Right lobe of liver (tissue), 6 donors: ENCODE measurements at regions not wholly inside any gene's neighbourhood (a gene's known extent, or its start where the extent isn't known, plus 50 kb on each side); places are given as distances from the start of the nearest gene placed in this dataset.

Experiments used
- ATAC-seq, 4 donors: fragments of 200-7000 bp; cut with Tn5 transposase; one replicate each; pipeline ENCODE4 v1.9.1; 2020; ENCODE audit warnings: mild to moderate bottlenecking in 4 of 4, moderate library complexity in 4 of 4
- DNase-seq, 3 donors: peaks; one replicate each; pipeline ENCODE4 v3.0.0-alpha.2; 2020
- H3K27ac ChIP-seq, 3 donors: fragments of 200-600 bp; one replicate each; pipeline ENCODE4 v1.8.0; 2022
- H3K27me3 ChIP-seq, 2 donors: fragments of 200-600 bp; one replicate each; pipeline ENCODE4 v1.8.0; 2022
- H3K36me3 ChIP-seq, 4 donors: fragments of 200-600 bp; sonication (generic) in 1 of 4; one replicate each; pipeline versions ENCODE4 v1.5.1 to v1.8.0; 2017 to 2022; ENCODE audit warnings: control low read depth in 1 of 4
- H3K4me1 ChIP-seq, 4 donors: fragments of 200-600 bp; sonication (generic) in 1 of 4; one replicate each; pipeline versions ENCODE4 v1.5.1 to v1.8.0; 2017 to 2022; ENCODE audit warnings: control low read depth in 1 of 4
- H3K4me3 ChIP-seq, 3 donors: fragments of 200-600 bp; one replicate each; pipeline ENCODE4 v1.8.0; 2022
- H3K9me3 ChIP-seq, 4 donors: fragments of 200-600 bp; sonication (generic) in 1 of 4; one replicate each; pipeline versions ENCODE4 v1.5.1 to v1.8.0; 2017 to 2022; ENCODE audit warnings: control low read depth in 1 of 4
- POLR2A ChIP-seq: fragments of 450-650 bp; IDR thresholded peaks from one replicate; pipeline ENCODE4 v1.6.1; 2017; ENCODE audit warnings: antibody characterized with exemption, mild to moderate bottlenecking
- WGBS: methylation state at CpG from one replicate; pipeline ENCODE4 v1.1.6; 2018; ENCODE audit warnings: low coverage, low lambda C conversion rate; ENCODE audit not compliant: insufficient coverage; ENCODE audit errors: missing lambda C conversion rate; 5-methylcytosine and 5-hydroxymethylcytosine counted together
- intact Hi-C, 2 donors: fragments of 100-400 bp; cut with DNase I; formaldehyde crosslinking; loops; one replicate each; pipeline versions ENCODE4 v1.11.2 to v1.14.1; 2022
- TF ChIP-seq, protein P1 (sequence below), 4 donors: fragments of 200-600 bp in 3 of 4; fragments of 450-650 bp in 1 of 4; IDR thresholded peaks; one replicate each; pipeline versions ENCODE4 v1.5.1 to v1.8.0; 2016 to 2022; ENCODE audit warnings: antibody characterized with exemption in 4 of 4, mild to moderate bottlenecking in 2 of 4
- donor health status: DM: no; HTN: yes; CAD: no.
- donor health status: DM: no; HTN: no; CAD: no.
- donor health status: DM: no; HTN: no; CAD: no.
- donor health status: DM: no; HTN: yes; CAD: no.
- donor health status: DM: no; HTN: yes; CAD: no.

DNA sequence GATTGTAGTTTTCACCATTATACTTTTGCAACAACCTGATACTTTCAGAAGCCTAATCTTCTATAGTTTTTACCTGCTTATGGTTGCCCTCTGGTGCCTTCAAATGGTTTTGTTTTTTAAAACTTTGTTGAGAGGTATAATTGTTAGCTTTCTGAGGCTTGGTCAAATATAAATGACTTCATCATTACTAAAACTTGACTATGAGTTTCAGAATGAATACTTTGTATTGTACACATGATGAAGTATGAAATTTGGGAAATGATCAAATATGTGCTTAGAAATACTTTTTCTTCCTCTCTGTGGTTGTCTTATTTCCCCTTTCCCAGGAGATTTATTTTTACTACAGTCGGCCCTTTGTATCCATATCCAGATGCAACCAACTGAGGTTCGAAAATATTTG is 151.8 kb upstream of the B3GALT2 start:
- Histone ChIP-seq H3K4me3 (no peak overlapping the region), H3K4me1 (no peaks in the 10 kb centered on the region), H3K9me3 (no peaks in the 10 kb centered on the region), H3K36me3 (no peaks in the 10 kb centered on the region), H3K27me3 (no peaks in the 10 kb centered on the region), H3K27ac (no peak overlapping the region)
- ATAC-seq (peak in 1 of 4 donors; percentile 53), DNase-seq (no peak)
- intact Hi-C loops, result no loop called here
- no peak for TF ChIP-seq POLR2A
- TF ChIP-seq, protein P1, sequence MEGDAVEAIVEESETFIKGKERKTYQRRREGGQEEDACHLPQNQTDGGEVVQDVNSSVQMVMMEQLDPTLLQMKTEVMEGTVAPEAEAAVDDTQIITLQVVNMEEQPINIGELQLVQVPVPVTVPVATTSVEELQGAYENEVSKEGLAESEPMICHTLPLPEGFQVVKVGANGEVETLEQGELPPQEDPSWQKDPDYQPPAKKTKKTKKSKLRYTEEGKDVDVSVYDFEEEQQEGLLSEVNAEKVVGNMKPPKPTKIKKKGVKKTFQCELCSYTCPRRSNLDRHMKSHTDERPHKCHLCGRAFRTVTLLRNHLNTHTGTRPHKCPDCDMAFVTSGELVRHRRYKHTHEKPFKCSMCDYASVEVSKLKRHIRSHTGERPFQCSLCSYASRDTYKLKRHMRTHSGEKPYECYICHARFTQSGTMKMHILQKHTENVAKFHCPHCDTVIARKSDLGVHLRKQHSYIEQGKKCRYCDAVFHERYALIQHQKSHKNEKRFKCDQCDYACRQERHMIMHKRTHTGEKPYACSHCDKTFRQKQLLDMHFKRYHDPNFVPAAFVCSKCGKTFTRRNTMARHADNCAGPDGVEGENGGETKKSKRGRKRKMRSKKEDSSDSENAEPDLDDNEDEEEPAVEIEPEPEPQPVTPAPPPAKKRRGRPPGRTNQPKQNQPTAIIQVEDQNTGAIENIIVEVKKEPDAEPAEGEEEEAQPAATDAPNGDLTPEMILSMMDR (IDR thresholded peaks at IDR 0.05), result peak in 1 of 4 donors; percentile 4
- WGBS, result 21% methylated on average over 2 of the region's 2 CpGs

DNA sequence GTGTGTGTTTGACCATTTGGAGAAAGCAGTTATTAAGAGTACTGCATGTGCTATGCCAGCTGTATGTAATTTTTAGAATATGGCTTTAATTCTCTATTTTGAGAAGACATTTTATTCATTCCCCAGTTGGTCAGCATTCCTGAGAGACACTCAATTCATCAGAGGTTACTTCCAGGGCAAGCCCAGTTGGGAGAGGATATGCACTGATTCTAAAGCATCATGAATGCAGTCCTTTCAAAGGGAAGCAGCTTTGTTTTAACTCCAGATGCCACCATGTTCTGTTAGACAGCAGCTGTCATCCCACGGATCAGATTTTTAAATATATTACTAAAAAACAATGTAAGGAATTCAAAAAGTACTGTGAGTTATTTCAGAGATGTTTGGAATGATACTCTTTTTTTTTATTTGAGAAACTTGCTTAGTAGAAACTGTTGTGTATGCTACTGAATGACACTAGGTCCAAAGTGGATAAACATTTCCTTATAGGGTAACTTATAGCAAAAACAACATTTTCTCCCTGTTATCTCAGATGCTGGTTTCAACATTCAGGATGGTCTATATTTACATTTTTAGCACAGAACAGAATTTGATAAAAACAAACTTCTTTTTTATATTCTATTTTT is 149.5 kb upstream of the B3GALT2 start:
- WGBS, result 70% methylated on average over 1 of the region's 1 CpG
- H3K9me3 ChIP-seq, result no peaks in the 10 kb centered on the region
- no peak overlapping the region for H3K27ac ChIP-seq
- ATAC-seq (no peak), DNase-seq (no peak)
- no peaks in the 10 kb centered on the region for H3K36me3 ChIP-seq
- intact Hi-C loops, result no loop called here
- TF ChIP-seq, protein P1 (IDR thresholded peaks at IDR 0.05), result no peak
- TF ChIP-seq POLR2A, result no peak
- H3K4me3 ChIP-seq, result no peak overlapping the region
- H3K4me1 ChIP-seq, result no peaks in the 10 kb centered on the region
- H3K27me3 ChIP-seq, result no peaks in the 10 kb centered on the region

DNA sequence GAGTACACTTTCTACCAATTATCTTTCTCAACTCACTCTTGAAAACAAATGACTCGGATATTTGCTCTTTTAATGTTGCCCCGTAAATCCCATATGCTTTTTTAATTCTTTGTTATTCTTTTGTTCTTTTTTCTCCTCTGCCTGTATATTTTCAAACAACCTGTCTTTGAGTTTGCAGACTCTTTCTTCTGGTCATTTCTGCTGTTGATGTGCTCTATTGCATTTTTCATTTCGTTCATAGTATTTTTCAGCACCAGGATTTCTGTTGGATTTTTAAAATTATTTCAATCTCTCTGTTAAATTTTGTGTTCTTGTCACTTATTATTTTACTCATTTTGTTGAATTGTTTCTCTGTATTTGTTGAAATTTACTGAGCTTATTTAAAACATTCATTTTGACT is 146.8 kb upstream of the B3GALT2 start:
- Histone ChIP-seq H3K27me3 (no peaks in the 10 kb centered on the region), H3K36me3 (no peaks in the 10 kb centered on the region), H3K9me3 (no peaks in the 10 kb centered on the region), H3K4me3 (no peak overlapping the region), H3K27ac (no peak overlapping the region), H3K4me1 (no peaks in the 10 kb centered on the region)
- 81% methylated on average over 3 of the region's 3 CpGs for WGBS
- ATAC-seq (no peak), DNase-seq (no peak)
- intact Hi-C loops, result no loop called here
- TF ChIP-seq POLR2A, result no peak
- TF ChIP-seq, protein P1 (IDR thresholded peaks at IDR 0.05), result no peak

DNA sequence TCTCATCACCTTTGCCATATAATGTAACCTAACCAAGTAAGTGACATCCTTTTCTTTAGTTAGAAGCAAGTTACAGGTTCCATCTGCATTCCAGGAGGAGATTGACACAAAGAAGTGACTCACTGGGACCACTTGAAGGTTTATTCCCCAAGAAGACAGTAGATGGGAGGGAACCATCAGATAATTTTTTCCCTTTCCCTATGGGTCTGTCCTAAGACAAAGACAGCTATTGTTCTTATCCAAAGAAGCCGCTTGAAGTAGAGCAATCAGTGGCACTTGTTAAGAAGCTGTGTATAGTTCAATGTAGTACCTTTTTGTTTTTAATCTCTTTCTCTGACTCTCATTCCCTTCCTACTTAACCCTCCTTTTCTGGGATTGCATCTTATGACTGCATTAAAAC is 139.9 kb upstream of the B3GALT2 start:
- Histone ChIP-seq H3K4me1 (no peaks in the 10 kb centered on the region), H3K36me3 (no peaks in the 10 kb centered on the region), H3K27ac (no peak overlapping the region), H3K9me3 (no peaks in the 10 kb centered on the region), H3K4me3 (no peak overlapping the region), H3K27me3 (no peaks in the 10 kb centered on the region)
- WGBS, result 86% methylated on average over 1 of the region's 1 CpG
- DNase-seq (no peak), ATAC-seq (no peak)
- TF ChIP-seq, protein P1 (IDR thresholded peaks at IDR 0.05), result no peak
- TF ChIP-seq POLR2A, result no peak
- intact Hi-C loops, result no loop called here

DNA sequence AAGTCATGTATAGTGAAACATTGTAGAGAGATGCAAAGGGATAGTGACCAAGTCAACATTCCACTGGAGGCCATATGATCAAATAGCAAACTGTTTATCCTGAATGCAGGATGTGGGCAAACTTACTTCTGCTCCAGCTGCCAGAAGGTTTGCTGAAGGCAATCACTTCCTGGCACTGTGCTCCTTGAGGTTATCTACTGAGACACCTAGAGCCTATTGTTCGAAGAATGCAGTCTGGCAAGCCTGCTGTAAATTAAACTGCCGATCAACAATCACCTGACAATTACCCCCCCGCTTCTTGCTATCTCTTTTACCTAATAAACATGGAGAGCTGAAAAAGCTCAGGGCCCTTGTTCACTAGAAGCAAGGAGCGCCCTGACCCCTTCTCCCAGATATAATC is 139.4 kb upstream of the B3GALT2 start:
- Histone ChIP-seq H3K27ac (no peak overlapping the region), H3K9me3 (no peaks in the 10 kb centered on the region), H3K36me3 (no peaks in the 10 kb centered on the region), H3K27me3 (no peaks in the 10 kb centered on the region), H3K4me1 (no peaks in the 10 kb centered on the region), H3K4me3 (no peak overlapping the region)
- DNase-seq, result no peak
- intact Hi-C loops, result no loop called here
- no peak for TF ChIP-seq POLR2A
- TF ChIP-seq, protein P1 (IDR thresholded peaks at IDR 0.05), result no peak
- WGBS, result 65% methylated on average over 2 of the region's 4 CpGs
- ATAC-seq, result no peak
